Lung (tissue), 11 donors: ENCODE measurements at regions not wholly inside any gene's neighbourhood (a gene's known extent, or its start where the extent isn't known, plus 50 kb on each side); places are given as distances from the start of the nearest gene placed in this dataset.

Source experiments
- ATAC-seq: fragments of 200-7000 bp; cut with Tn5 transposase; one replicate; pipeline ENCODE4 v1.9.1; 2020; ENCODE audit warnings: moderate number of reproducible peaks; ENCODE audit not compliant: insufficient read depth, low FRiP score
- DNase-seq, 3 donors: peaks; one replicate each; pipeline ENCODE4 v3.0.0-alpha.2; 2013 to 2017
- H3K27ac ChIP-seq, 2 donors: one replicate each; pipeline ENCODE4 v1.5.1; 2013; ENCODE audit warnings: mild to moderate bottlenecking in 2 of 2, moderate library complexity in 2 of 2, control low read depth in 1 of 2, inconsistent platforms in 1 of 2, low read depth in 1 of 2, low read length in 1 of 2
- H3K27me3 ChIP-seq, 3 donors: one replicate each; pipeline ENCODE4 v1.5.1; 2013; ENCODE audit warnings: low read length in 2 of 3; ENCODE audit not compliant: control insufficient read depth in 3 of 3, insufficient read depth in 3 of 3
- H3K36me3 ChIP-seq, 4 donors: one replicate each; pipeline ENCODE4 v1.5.1; 2013; ENCODE audit warnings: low read length in 4 of 4, mild to moderate bottlenecking in 1 of 4, moderate library complexity in 1 of 4; ENCODE audit not compliant: control insufficient read depth in 4 of 4, insufficient read depth in 4 of 4
- H3K4me1 ChIP-seq, 5 donors: one replicate each; pipeline ENCODE4 v1.5.1; 2013; ENCODE audit warnings: low read length in 5 of 5, mild to moderate bottlenecking in 2 of 5, moderate library complexity in 1 of 5; ENCODE audit not compliant: control insufficient read depth in 5 of 5, insufficient read depth in 5 of 5
- H3K4me3 ChIP-seq: one replicate; pipeline ENCODE4 v1.5.1; 2013; ENCODE audit warnings: mild to moderate bottlenecking, control low read depth, moderate library complexity
- H3K9ac ChIP-seq, 2 donors: one replicate each; pipeline ENCODE4 v1.5.1; 2013; ENCODE audit warnings: low read length in 2 of 2, control low read depth in 1 of 2; ENCODE audit not compliant: insufficient read depth in 1 of 2
- H3K9me3 ChIP-seq, 4 donors: one replicate each; pipeline ENCODE4 v1.5.1; 2013; ENCODE audit warnings: low read length in 3 of 4, mild to moderate bottlenecking in 1 of 4, moderate library complexity in 1 of 4; ENCODE audit not compliant: control insufficient read depth in 4 of 4, insufficient read depth in 3 of 4
- CTCF ChIP-seq: IDR thresholded peaks from 2 replicates; pipeline ENCODE4 v1.5.1; 2012; ENCODE audit warnings: mild to moderate bottlenecking; ENCODE audit errors: control extremely low read depth, extremely low read depth
- WGBS, 2 donors: extraction: QIAGEN DNeasy Blood & Tissue Kit; methylation state at CpG; one replicate each; pipeline ENCODE4 v1.1.7; 2013; 5-methylcytosine and 5-hydroxymethylcytosine counted together
- donor health status: control.
- donor health status: control.
- donor health status: Bipolar disorder and iron deficiency.
- donor health status: healthy.
- donor health status: DM: yes; HTN: yes; CAD: no.

GRCh38 chr4:14277505-14277904 is 650.0 kb upstream of the BOD1L1 start:
- no peaks in the 10 kb centered on the region for H3K9me3 ChIP-seq
- no peak for DNase-seq
- WGBS, 2 donors = 67 to 83% methylated on average over 4 of the region's 4 CpGs
- H3K4me1 ChIP-seq = peaks cover 0 to 4% (median 0%) of the 10 kb centered on the region in 5 donors
- H3K4me3 ChIP-seq = no peak overlapping the region
- no peaks in the 10 kb centered on the region for H3K36me3 ChIP-seq
- no peak overlapping the region for H3K27ac ChIP-seq
- no peak for TF ChIP-seq CTCF
- no peak for ATAC-seq
- H3K27me3 ChIP-seq = no peaks in the 10 kb centered on the region
- no peak overlapping the region for H3K9ac ChIP-seq

GRCh38 chr4:14280567-14280966 is 653.0 kb upstream of the BOD1L1 start:
- Histone ChIP-seq H3K4me3 (no peak overlapping the region), H3K9ac (no peak overlapping the region), H3K4me1 (peaks cover 0 to 4% (median 0%) of the 10 kb centered on the region in 5 donors), H3K27me3 (no peaks in the 10 kb centered on the region), H3K27ac (no peak overlapping the region), H3K9me3 (no peaks in the 10 kb centered on the region), H3K36me3 (no peaks in the 10 kb centered on the region)
- DNase-seq (no peak), ATAC-seq (no peak)
- no peak for TF ChIP-seq CTCF
- WGBS, 2 donors = 62 to 70% methylated on average over 1 of the region's 1 CpG

GRCh38 chr4:14284578-14284977 is 657.1 kb upstream of the BOD1L1 start:
- Histone ChIP-seq H3K27me3 (no peaks in the 10 kb centered on the region), H3K4me1 (peaks cover 0 to 2% (median 0%) of the 10 kb centered on the region in 5 donors), H3K4me3 (no peak overlapping the region), H3K27ac (no peak overlapping the region), H3K9me3 (no peaks in the 10 kb centered on the region), H3K9ac (no peak overlapping the region), H3K36me3 (no peaks in the 10 kb centered on the region)
- DNase-seq (no peak), ATAC-seq (no peak)
- TF ChIP-seq CTCF = no peak

DNA sequence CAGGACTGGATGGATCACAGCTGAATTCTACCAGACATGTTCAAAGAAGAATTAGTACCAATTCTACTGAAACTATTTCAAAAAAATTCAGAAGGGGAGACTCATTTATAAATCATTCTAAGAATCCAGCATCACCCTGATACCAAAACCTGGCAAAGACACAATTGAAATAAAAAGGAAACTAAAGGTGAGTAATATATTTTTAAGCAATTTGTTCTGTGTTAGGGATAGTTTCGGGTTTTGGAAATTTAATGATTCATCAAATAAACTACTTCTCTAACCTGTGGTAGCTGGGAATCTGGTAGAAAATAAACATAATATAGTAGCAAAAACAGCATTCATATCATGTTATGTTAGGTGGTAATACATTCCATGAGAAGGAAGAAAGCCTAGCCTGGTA is 662.2 kb upstream of the BOD1L1 start:
- no peak for ATAC-seq
- Histone ChIP-seq H3K4me1 (no peaks in the 10 kb centered on the region), H3K36me3 (no peaks in the 10 kb centered on the region), H3K27me3 (no peaks in the 10 kb centered on the region), H3K9ac (no peak overlapping the region), H3K4me3 (no peak overlapping the region), H3K27ac (no peak overlapping the region), H3K9me3 (no peaks in the 10 kb centered on the region)
- DNase-seq = no peak
- no peak for TF ChIP-seq CTCF
- 74 to 90% methylated on average over 1 of the region's 1 CpG for WGBS, 2 donors
